HL-60 (cell line): ENCODE measurements at regions not wholly inside any gene's neighbourhood (a gene's known extent, or its start where the extent isn't known, plus 50 kb on each side); places are given as distances from the start of the nearest gene placed in this dataset.

Experiments used
- CTCF ChIP-seq: IDR thresholded peaks from one replicate; pipeline ENCODE4 v1.5.1; 2011; ENCODE audit warnings: low read length, control low read depth, inconsistent platforms; ENCODE audit not compliant: insufficient read depth
- POLR2AphosphoS5 ChIP-seq: IDR thresholded peaks from 2 replicates; pipeline ENCODE4 v1.6.1; 2012; ENCODE audit warnings: low read depth
- SPI1 ChIP-seq: IDR thresholded peaks from 2 replicates; pipeline ENCODE4 v1.6.1; 2012; ENCODE audit warnings: low read depth, mild to moderate bottlenecking, borderline replicate concordance

GRCh38 chr6:54681987-54682386 is 164.6 kb upstream of the FAM83B start:
- TF ChIP-seq CTCF (no peak), POLR2AphosphoS5 (no peak), SPI1 (no peak)
